Stimulated activated CD4-positive, alpha-beta T cell treated with anti-CD3 and anti-CD28 coated beads, Interleukin-12 subunit alpha, Interleukin-12 subunit beta, amount 100 ng/mL, for 24 hours (primary cell): ENCODE measurements at regions not wholly inside any gene's neighbourhood (a gene's known extent, or its start where the extent isn't known, plus 50 kb on each side); places are given as distances from the start of the nearest gene placed in this dataset.

Experiments used
- DNase-seq, 2 experiments: peaks; one replicate each; pipeline ENCODE4 v3.0.0-alpha.2; 2020; ENCODE audit warnings: low read depth in 2 of 2

DNA sequence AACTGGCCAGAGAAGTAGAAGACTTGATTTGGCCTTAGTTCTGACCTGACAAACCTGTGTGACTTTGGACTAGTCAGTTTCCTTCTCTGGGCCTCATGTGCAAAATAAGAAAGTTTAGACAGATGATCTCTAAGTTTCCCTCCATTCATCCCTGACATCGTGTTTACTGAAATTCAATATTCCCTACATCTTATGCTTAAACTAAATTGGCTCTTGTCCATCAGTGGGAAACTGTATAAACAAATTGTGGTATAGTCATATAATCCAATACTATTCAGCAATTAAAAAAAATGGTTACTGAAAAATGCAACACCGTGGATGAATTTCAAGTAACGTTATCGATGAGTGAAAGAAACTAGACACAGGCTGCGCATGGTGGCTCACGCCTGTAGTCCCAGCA is 64.4 kb upstream of the HRH1 start:
- no peak for DNase-seq

DNA sequence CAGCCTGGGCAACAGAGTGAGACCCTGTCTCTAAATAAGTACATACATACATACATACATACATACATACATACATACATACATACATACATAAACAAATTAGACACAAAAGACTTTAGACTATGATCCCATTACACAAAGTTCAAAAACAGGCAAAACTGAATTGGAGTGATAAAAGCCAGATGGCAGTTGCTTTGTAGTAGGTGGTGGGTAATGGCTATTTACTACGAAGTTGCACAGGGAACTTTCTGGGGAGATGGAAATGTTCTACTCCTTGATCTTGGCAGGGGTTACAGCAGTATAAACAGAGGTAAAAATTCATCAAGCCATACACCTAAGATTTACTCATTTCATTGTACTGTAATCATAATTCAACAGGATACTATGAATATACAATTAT is 63.7 kb upstream of the HRH1 start:
- DNase-seq, result no peak

DNA sequence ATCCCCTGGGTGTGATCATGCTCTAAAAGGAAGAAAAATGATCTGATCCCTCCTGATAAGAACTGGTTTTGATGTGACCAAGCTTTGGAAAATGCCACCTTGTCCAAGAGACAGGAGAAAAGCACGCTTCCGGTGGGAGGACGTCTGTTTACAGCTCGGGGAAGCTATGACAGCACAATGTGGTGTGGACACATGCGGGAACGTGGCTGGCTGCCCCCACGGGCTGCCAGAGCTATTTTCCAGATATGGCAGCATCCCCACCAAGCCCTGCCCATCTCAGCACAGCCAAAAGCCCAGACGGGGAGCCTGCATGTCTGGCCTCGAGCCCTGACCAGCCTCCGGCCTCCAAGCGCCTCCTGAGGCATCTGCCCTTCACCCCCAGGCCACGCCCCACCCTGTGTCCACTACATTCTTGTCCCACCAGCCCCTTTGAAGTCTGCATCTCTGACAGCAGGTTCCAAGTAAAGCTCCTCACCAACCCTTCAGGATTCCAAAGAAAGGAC is 63.2 kb upstream of the HRH1 start:
- no peak for DNase-seq

DNA sequence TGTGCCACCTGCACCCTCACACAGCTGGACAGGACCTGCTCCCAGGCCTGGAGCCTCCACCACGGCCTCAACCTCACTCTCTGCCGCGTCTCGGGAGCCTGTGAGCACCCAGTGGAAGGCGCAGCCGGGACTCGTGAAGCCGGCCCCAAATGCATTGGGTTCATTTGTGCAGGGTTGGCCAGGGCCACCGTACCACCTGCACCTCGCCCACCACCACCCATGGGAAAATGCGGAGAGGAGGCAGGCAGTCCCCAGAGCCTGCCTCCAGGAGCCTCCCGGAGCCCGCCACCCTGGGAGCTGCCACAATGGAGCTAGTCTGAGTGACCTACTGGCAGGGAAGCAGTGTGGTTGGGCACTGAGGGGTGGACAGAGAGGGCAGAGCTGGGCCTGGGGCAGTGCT is 62.5 kb upstream of the HRH1 start:
- DNase-seq, result no peak

DNA sequence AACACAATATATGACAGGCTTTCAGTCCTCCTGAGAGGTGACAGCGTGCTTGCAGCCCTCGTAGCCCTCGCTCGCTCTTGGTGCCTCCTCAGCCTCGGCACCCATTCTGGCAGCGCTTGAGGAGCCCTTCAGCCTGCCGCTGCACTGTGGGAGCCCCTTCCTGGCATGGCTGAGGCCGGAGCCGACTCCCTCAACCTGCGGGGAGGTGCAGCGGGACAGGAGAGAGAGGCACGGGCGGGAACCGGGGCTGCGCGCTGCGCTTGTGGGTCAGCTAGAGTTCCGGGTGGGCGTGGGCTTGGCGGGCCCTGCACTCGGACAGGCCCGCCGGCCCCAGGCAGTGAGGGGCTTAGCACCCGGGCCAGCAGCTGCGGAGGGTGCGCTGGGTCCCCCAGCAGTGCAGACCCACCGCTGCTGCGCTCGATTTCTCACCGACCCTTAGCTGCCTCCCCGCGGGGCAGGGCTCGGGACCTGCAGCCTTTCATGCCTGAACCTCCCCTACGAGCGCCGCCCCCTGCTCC is 60.4 kb upstream of the HRH1 start:
- DNase-seq, result no peak

DNA sequence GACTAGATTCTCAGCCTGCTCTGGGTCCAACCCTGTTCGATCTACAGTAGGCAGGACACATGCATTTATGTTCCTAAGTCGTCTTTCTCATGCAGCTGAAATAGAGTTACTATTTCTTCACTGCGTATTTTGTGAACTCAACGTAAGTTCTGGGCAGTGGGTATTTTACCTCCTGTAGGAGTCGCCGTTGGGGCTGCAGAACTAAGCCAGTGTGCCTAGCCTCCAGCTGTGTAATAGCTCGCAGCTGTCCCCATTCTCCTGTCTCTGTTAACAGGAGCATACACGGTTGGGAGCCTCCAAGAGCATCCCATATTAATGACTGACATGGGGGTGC is 58.4 kb upstream of the HRH1 start:
- no peak for DNase-seq

DNA sequence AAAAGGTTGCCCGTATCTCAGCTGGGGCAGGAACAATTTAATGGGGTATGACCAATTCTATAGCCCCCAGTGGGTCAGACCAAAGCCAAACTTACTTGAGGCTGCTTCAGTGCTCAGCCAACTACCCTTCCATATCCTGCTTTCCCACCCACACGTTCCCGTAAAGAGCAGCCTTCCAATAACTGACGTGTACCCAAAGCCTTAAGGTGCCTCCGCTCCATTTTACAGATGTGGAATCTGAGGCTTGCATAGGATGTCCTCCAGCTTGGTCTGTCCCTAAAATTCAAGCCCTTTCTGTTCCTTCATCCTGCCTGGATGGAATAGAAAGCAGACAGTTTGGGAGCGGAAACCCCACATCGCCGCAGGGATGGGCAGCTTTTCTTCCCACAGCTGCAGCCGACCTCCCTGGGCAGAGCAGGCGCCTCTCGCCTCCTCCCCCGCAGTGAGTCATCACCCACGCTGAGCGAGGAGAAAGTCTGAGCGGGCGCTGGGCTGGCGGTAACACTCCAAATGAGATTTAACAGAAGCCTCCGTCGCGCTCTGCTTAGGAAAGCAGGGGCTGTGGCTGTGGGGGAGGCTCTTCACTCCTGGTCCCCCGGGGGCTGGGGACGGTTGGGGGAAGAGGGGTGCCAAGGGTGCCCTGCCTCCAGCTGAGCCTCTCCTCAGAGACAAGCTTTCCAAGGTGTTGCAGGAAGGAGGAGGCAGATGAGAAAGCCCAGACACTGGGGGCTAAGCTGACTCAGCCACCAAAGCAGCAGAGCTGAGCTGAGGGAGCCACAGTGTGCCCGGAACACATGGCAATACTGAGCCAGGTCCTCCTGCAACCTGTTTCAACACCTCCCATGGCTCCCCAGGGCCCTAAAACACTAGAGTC is 57.8 kb upstream of the HRH1 start:
- DNase-seq, result peak; percentile 59 to 78

DNA sequence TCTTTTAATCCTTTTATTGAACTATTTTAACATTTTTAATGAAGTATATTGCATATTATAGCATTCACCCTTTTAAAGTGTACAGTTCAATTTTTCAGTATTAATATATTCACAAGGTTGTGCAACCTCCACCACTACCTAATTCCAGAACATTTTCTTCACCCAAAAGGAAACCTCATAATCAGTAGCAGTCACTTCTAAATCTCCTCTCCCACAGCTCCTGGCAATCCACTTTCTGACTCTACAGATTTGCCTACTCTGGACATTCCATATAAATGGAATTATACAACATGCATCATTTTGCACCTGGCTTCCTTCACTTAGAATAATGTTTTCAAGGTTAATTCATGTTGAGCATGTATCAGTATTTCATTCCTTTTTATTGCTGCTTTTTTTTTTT is 55.0 kb upstream of the HRH1 start:
- no peak for DNase-seq
